ENCODE measurements at regions not wholly inside any gene's neighbourhood (a gene's known extent, or its start where the extent isn't known, plus 50 kb on each side); places are given as distances from the start of the nearest gene placed in this dataset.

DNA sequence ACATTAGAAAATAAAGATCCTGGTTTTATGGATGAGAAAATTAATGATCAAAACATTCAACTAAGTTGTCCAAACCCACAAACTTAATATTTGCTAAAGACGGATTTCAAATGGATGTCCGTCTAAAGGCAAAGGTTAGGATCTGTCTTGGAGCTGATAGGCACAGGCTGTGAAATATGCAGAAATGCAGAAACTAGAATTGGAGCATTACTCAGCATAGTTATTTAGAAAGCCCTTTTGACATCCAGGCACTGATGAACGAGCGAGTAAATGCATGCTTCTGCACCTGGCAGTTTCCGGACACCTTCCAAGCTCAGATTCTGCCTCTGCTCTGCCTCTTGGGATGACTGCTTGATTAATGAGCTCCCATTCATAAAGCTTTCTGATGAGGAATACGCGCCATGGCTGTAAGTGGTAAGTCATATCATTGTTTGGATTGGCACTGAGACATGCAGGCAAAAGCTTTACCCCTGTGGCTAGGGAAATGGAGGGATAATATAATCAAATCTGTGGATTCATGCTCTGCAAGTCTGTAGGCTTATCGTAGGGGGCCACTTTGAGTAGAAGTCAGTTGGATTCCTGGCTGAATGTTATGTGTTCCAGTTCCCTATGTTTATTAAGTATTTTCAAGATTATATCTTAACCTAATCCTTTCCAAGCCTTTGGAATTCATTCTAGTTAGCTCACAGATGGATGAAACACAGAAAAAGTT lies 2176.3 kb upstream of the CELF4 start:
- Histone ChIP-seq H3K4me1 (ENCODE audit: control insufficient read depth, insufficient read depth, low read length) (peaks cover 5% of the 10 kb centered on the region), H3K27ac (ENCODE audit: low read length) (no peak overlapping the region), H3K27me3 (ENCODE audit: control insufficient read depth in 1 of 2, insufficient read depth in 2 of 2, low read length in 2 of 2) (no peaks in the 10 kb centered on the region), H3K9ac (ENCODE audit: low read length in 2 of 2) (no peak overlapping the region), H3K9me3 (ENCODE audit: control insufficient read depth in 2 of 2, low read length in 2 of 2) (no peaks in the 10 kb centered on the region), H3K4me3 (ENCODE audit: low read length in 2 of 2) (no peak overlapping the region), H3K36me3 (ENCODE audit: control insufficient read depth in 2 of 2, insufficient read depth in 2 of 2, low read length in 2 of 2) (no peaks in the 10 kb centered on the region)

DNA sequence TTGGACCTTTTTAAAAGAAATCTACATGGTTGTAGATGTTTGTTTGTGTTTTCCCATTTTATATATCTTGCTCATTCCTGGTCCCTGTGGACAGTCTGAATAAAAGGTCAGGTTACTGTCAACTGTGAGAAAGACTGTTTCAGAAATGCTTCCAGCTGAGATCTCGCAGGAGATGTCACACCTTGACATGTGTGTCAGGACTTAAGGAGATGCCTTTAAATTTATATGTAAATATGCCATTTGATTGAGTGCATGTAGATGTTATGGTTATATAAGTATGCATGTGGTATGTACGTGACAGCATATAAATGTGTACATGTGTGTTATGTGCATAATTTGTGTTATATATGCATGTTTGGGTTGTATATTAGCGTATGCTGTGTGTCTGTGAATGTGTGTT lies 2172.3 kb upstream of the CELF4 start:
- Histone ChIP-seq H3K27ac (ENCODE audit: low read length) (no peak overlapping the region), H3K4me3 (ENCODE audit: low read length in 2 of 2) (no peak overlapping the region), H3K9ac (ENCODE audit: low read length in 2 of 2) (no peak overlapping the region), H3K27me3 (ENCODE audit: control insufficient read depth in 1 of 2, insufficient read depth in 2 of 2, low read length in 2 of 2) (no peaks in the 10 kb centered on the region), H3K9me3 (ENCODE audit: control insufficient read depth in 2 of 2, low read length in 2 of 2) (no peaks in the 10 kb centered on the region), H3K4me1 (ENCODE audit: control insufficient read depth, insufficient read depth, low read length) (peaks cover 5% of the 10 kb centered on the region), H3K36me3 (ENCODE audit: control insufficient read depth in 2 of 2, insufficient read depth in 2 of 2, low read length in 2 of 2) (no peaks in the 10 kb centered on the region)

DNA sequence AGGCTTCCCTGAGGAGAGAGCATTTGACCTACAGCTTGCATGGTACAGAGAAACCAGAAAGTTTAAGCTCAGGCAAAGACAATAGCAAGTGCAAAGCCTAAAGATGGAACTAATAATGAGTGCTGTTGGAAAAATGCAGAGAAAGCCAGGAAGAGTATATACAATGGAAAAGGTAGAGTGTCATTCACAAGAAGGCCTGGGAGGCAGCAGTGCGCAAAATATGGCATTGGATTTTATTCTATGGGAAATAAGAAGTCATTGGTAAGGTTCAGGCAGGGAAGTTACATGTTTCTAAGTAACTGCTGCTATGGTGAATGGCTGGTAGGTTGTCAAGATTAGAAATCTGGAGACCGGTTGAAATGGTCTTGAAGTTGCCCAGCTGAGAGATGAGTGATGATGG lies 2167.3 kb upstream of the CELF4 start:
- no peak overlapping the region for H3K9ac ChIP-seq (ENCODE audit: low read length in 2 of 2)
- no peaks in the 10 kb centered on the region for H3K4me1 ChIP-seq (ENCODE audit: control insufficient read depth, insufficient read depth, low read length)
- no peak overlapping the region for H3K4me3 ChIP-seq (ENCODE audit: low read length in 2 of 2)
- no peaks in the 10 kb centered on the region for H3K36me3 ChIP-seq (ENCODE audit: control insufficient read depth in 2 of 2, insufficient read depth in 2 of 2, low read length in 2 of 2)
- no peak overlapping the region for H3K27ac ChIP-seq (ENCODE audit: low read length)
- H3K27me3 ChIP-seq (ENCODE audit: control insufficient read depth in 1 of 2, insufficient read depth in 2 of 2, low read length in 2 of 2): no peaks in the 10 kb centered on the region
- no peaks in the 10 kb centered on the region for H3K9me3 ChIP-seq (ENCODE audit: control insufficient read depth in 2 of 2, low read length in 2 of 2)

DNA sequence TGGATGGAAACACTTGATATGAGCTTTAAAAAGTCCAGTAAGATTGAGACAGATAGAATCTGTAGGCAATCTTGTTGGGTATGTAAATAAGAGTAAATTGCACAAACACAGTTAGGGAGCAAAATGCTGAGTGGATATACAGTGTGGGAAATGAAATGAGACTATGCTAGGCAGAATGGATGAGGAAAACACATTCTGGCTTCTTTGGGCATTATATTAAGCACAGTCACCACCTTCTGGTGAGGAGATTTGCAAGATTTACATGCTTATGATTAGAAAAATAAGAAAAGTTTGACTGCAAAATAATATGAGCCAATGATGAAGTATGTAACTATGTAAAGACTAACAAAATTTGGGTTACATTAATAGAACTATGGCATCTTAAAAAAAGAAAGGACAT lies 2165.0 kb upstream of the CELF4 start:
- no peaks in the 10 kb centered on the region for H3K36me3 ChIP-seq (ENCODE audit: control insufficient read depth in 2 of 2, insufficient read depth in 2 of 2, low read length in 2 of 2)
- no peaks in the 10 kb centered on the region for H3K27me3 ChIP-seq (ENCODE audit: control insufficient read depth in 1 of 2, insufficient read depth in 2 of 2, low read length in 2 of 2)
- no peak overlapping the region for H3K9ac ChIP-seq (ENCODE audit: low read length in 2 of 2)
- no peak overlapping the region for H3K4me3 ChIP-seq (ENCODE audit: low read length in 2 of 2)
- H3K4me1 ChIP-seq (ENCODE audit: control insufficient read depth, insufficient read depth, low read length): no peaks in the 10 kb centered on the region
- H3K27ac ChIP-seq (ENCODE audit: low read length): no peak overlapping the region
- H3K9me3 ChIP-seq (ENCODE audit: control insufficient read depth in 2 of 2, low read length in 2 of 2): no peaks in the 10 kb centered on the region

DNA sequence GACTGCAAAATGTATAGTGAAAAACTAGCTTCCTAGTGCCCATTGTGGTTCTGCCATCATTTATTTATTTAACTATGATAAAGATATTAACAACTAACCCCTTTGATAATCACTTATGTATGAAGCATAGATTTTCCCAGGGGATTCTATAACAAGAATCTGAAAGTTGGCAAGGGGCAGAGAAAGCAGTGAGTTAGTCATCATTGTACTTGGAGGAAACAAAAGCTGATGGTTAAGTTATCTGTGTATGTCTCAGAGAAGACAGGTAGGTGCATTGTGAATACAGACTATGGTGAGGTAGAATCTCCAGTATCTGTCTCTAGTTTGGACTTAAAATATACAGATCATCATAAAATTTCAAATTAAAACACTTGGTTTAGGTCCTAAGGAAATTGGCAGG lies 2159.1 kb upstream of the CELF4 start:
- Histone ChIP-seq H3K27ac (ENCODE audit: low read length) (no peak overlapping the region), H3K27me3 (ENCODE audit: control insufficient read depth in 1 of 2, insufficient read depth in 2 of 2, low read length in 2 of 2) (no peaks in the 10 kb centered on the region), H3K4me1 (ENCODE audit: control insufficient read depth, insufficient read depth, low read length) (no peaks in the 10 kb centered on the region), H3K4me3 (ENCODE audit: low read length in 2 of 2) (no peak overlapping the region), H3K36me3 (ENCODE audit: control insufficient read depth in 2 of 2, insufficient read depth in 2 of 2, low read length in 2 of 2) (no peaks in the 10 kb centered on the region), H3K9me3 (ENCODE audit: control insufficient read depth in 2 of 2, low read length in 2 of 2) (no peaks in the 10 kb centered on the region), H3K9ac (ENCODE audit: low read length in 2 of 2) (no peak overlapping the region)

DNA sequence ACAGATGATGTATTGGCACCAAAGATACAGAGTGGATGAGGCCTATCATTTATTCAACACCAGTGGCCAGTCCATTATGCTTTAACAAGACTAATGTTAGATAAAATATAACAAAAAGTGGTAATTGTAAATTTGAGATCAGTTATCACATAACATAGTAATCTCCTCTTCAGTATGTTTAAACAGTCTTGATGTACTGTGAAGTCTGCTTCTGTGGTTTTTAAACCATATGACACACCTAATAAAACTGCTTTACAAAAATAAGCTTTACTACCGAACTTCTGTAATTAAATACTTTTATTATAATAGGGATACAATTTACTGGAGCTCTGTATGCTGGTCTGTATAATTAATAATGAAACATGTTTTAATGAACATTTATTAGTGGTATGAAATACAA lies 2156.1 kb upstream of the CELF4 start:
- Histone ChIP-seq H3K27me3 (ENCODE audit: control insufficient read depth in 1 of 2, insufficient read depth in 2 of 2, low read length in 2 of 2) (no peaks in the 10 kb centered on the region), H3K4me1 (ENCODE audit: control insufficient read depth, insufficient read depth, low read length) (no peaks in the 10 kb centered on the region), H3K27ac (ENCODE audit: low read length) (no peak overlapping the region), H3K36me3 (ENCODE audit: control insufficient read depth in 2 of 2, insufficient read depth in 2 of 2, low read length in 2 of 2) (no peaks in the 10 kb centered on the region), H3K9ac (ENCODE audit: low read length in 2 of 2) (no peak overlapping the region), H3K4me3 (ENCODE audit: low read length in 2 of 2) (no peak overlapping the region), H3K9me3 (ENCODE audit: control insufficient read depth in 2 of 2, low read length in 2 of 2) (no peaks in the 10 kb centered on the region)

DNA sequence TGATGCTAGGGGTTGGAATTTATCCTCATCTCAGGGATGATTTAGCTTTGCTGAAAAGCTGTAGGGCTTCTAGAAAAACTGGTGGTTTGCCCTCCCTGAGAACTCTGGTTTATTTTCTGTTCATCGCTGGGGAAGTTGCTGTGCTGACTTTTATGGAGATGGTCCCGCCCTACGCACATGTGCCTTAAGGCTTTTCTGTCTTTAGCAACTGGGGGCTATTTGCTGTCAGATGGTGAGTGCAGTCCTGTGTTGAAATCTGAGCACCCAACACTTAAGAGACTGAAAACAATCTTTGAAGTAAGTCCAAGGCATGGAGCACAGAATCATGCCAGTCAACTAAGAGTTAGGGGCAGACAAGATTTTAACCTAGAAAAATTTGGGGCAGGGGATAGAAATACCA lies 2148.4 kb upstream of the CELF4 start:
- no peaks in the 10 kb centered on the region for H3K36me3 ChIP-seq (ENCODE audit: control insufficient read depth in 2 of 2, insufficient read depth in 2 of 2, low read length in 2 of 2)
- no peaks in the 10 kb centered on the region for H3K4me1 ChIP-seq (ENCODE audit: control insufficient read depth, insufficient read depth, low read length)
- no peaks in the 10 kb centered on the region for H3K9me3 ChIP-seq (ENCODE audit: control insufficient read depth in 2 of 2, low read length in 2 of 2)
- no peak overlapping the region for H3K4me3 ChIP-seq (ENCODE audit: low read length in 2 of 2)
- no peak overlapping the region for H3K27ac ChIP-seq (ENCODE audit: low read length)
- H3K9ac ChIP-seq (ENCODE audit: low read length in 2 of 2): no peak overlapping the region
- H3K27me3 ChIP-seq (ENCODE audit: control insufficient read depth in 1 of 2, insufficient read depth in 2 of 2, low read length in 2 of 2): no peaks in the 10 kb centered on the region

DNA sequence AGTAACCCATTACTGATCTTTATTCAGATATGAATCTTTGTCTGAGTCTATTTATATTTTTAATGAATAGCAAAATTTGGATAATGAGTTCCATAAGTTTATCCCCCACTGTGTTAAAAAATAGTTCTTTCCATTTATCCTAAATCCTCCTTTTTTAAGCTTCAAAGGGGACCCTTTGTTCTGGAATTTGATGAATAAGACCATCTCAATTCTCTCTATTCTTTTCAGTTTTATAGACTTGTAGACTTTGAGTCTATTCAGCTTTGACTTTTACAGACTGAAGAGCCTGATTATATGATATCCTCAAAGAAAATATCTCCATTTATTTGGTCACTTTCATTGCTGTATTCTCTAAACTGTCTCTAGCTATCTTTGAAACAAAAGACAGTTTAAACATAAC lies 2146.1 kb upstream of the CELF4 start:
- Histone ChIP-seq H3K9ac (ENCODE audit: low read length in 2 of 2) (no peak overlapping the region), H3K27me3 (ENCODE audit: control insufficient read depth in 1 of 2, insufficient read depth in 2 of 2, low read length in 2 of 2) (no peaks in the 10 kb centered on the region), H3K36me3 (ENCODE audit: control insufficient read depth in 2 of 2, insufficient read depth in 2 of 2, low read length in 2 of 2) (no peaks in the 10 kb centered on the region), H3K27ac (ENCODE audit: low read length) (no peak overlapping the region), H3K4me1 (ENCODE audit: control insufficient read depth, insufficient read depth, low read length) (no peaks in the 10 kb centered on the region), H3K4me3 (ENCODE audit: low read length in 2 of 2) (no peak overlapping the region), H3K9me3 (ENCODE audit: control insufficient read depth in 2 of 2, low read length in 2 of 2) (no peaks in the 10 kb centered on the region)

DNA sequence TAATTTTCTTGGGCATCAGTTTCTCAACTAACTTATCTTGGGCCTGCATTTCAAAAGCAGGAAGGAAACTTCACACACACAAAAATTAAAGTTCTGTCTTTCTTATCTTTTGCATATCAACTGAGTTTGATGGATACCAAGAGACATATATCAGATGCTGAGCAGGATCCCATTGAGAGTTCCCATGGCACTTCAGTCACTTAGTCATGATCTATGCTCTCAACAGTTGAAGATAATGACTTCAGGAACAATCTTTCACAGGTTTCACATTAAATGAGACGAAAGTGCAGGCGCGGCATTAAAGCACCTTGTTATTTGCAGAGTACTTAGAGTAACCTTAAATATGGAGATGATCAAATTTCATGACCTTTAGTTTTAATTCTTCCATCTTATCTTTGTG lies 2139.8 kb upstream of the CELF4 start:
- Histone ChIP-seq H3K27me3 (ENCODE audit: control insufficient read depth in 1 of 2, insufficient read depth in 2 of 2, low read length in 2 of 2) (no peaks in the 10 kb centered on the region), H3K9ac (ENCODE audit: low read length in 2 of 2) (no peak overlapping the region), H3K9me3 (ENCODE audit: control insufficient read depth in 2 of 2, low read length in 2 of 2) (no peaks in the 10 kb centered on the region), H3K27ac (ENCODE audit: low read length) (no peak overlapping the region), H3K4me3 (ENCODE audit: low read length in 2 of 2) (no peak overlapping the region), H3K4me1 (ENCODE audit: control insufficient read depth, insufficient read depth, low read length) (no peaks in the 10 kb centered on the region), H3K36me3 (ENCODE audit: control insufficient read depth in 2 of 2, insufficient read depth in 2 of 2, low read length in 2 of 2) (no peaks in the 10 kb centered on the region)

DNA sequence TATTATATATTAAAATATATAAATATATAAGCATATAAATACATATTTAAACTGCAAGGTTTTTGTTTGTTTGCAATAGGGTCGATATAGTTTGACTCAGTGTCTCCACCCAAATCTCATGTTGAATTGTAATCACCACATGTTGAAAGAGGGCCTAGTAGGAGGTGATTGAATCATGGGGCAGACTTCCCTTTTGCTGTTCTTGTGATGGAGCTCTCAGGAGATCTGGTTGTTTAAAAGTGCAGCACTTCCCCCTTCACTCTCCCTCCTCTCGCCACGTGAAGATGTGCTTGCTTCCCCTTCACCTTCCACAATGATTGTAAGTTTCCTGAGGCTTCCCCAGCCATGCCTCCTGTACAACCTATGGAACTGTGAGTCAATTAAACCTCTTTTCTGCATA lies 2137.3 kb upstream of the CELF4 start:
- no peaks in the 10 kb centered on the region for H3K27me3 ChIP-seq (ENCODE audit: control insufficient read depth in 1 of 2, insufficient read depth in 2 of 2, low read length in 2 of 2)
- H3K9ac ChIP-seq (ENCODE audit: low read length in 2 of 2): no peak overlapping the region
- H3K4me1 ChIP-seq (ENCODE audit: control insufficient read depth, insufficient read depth, low read length): no peaks in the 10 kb centered on the region
- no peaks in the 10 kb centered on the region for H3K9me3 ChIP-seq (ENCODE audit: control insufficient read depth in 2 of 2, low read length in 2 of 2)
- no peaks in the 10 kb centered on the region for H3K36me3 ChIP-seq (ENCODE audit: control insufficient read depth in 2 of 2, insufficient read depth in 2 of 2, low read length in 2 of 2)
- H3K4me3 ChIP-seq (ENCODE audit: low read length in 2 of 2): no peak overlapping the region
- no peak overlapping the region for H3K27ac ChIP-seq (ENCODE audit: low read length)

DNA sequence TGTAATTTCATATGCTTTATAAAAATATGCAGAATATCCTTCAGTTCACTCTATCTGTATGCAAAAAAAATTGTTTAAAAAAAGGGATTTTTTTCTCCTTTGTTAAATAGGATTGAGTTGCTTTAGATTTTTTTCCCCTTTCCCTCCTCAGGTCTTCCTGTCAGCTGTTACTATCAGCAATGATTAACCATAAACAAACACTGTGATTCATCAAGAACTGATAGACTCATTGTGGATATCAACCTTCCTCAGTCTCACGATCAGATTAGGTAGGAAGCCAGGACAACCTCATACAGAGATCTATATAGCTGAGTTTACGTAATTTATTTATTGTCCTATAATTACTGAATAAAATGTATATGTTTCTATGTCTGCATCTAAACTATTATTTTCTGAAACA lies 2136.2 kb upstream of the CELF4 start:
- no peak overlapping the region for H3K4me3 ChIP-seq (ENCODE audit: low read length in 2 of 2)
- no peaks in the 10 kb centered on the region for H3K36me3 ChIP-seq (ENCODE audit: control insufficient read depth in 2 of 2, insufficient read depth in 2 of 2, low read length in 2 of 2)
- H3K9ac ChIP-seq (ENCODE audit: low read length in 2 of 2): no peak overlapping the region
- no peak overlapping the region for H3K27ac ChIP-seq (ENCODE audit: low read length)
- H3K4me1 ChIP-seq (ENCODE audit: control insufficient read depth, insufficient read depth, low read length): no peaks in the 10 kb centered on the region
- H3K27me3 ChIP-seq (ENCODE audit: control insufficient read depth in 1 of 2, insufficient read depth in 2 of 2, low read length in 2 of 2): no peaks in the 10 kb centered on the region
- H3K9me3 ChIP-seq (ENCODE audit: control insufficient read depth in 2 of 2, low read length in 2 of 2): no peaks in the 10 kb centered on the region

Data from stomach smooth muscle (tissue), 2 donors.